ENCODE measurements at regions not wholly inside any gene's neighbourhood (a gene's known extent, or its start where the extent isn't known, plus 50 kb on each side); places are given as distances from the start of the nearest gene placed in this dataset.
"Not testable (repeated sequence)": the region's sequence is repeated elsewhere in the genome, so short reads cannot be mapped to it uniquely, and the experiment has no call there.

GRCh38 chr2:16952368-16952767, 286.7 kb upstream of the CYRIA start:
- DNase-seq = no peak

- no peak for DNase-seq
These were observed 284.8 kb upstream of the CYRIA start for GRCh38 chr2:16950436-16950835.

- no peak for DNase-seq
These were observed 283.1 kb upstream of the CYRIA start for GRCh38 chr2:16948710-16949109.

DNA sequence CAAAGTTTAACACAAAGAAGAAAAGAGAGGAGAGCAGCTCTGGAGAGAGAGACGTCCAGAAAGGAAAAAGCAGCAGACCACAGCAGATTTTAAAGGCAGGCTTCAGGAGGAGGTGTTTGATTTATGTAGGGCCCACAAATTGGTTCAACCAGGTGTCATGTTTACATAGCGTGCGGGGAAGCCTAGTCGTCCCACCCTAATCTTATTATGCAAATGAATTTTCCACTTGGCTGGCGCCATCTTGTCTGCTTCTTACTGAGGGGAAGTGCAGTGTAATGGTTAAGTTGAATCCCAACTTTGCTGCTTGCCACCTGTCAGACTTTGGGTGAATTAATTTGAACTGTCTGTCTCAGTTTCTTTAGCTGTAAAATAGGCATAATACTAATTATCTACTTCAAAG, 282.4 kb upstream of the CYRIA start:
- no peak for DNase-seq

- no peak for DNase-seq
These were observed 277.8 kb upstream of the CYRIA start for GRCh38 chr2:16943279-16943958.

DNA sequence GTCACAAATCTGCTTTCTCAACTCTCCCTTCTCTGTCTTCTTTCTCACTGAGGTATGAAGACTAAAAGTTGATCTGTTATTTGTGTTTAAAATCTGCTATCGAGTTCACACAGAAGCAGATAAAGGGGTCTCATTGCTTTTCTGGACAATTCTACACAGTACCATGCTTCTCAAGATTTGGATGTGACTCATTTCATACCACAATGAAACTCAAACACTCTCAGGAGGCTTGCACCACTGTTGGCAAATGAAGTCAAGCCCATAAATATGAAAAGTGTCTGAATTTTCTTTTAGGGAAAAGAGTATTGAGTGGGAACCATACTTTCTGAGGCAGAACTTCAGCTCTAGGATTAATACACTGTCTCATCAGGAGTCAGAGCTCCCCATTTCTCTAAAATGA, 274.6 kb upstream of the CYRIA start:
- no peak for DNase-seq

DNA sequence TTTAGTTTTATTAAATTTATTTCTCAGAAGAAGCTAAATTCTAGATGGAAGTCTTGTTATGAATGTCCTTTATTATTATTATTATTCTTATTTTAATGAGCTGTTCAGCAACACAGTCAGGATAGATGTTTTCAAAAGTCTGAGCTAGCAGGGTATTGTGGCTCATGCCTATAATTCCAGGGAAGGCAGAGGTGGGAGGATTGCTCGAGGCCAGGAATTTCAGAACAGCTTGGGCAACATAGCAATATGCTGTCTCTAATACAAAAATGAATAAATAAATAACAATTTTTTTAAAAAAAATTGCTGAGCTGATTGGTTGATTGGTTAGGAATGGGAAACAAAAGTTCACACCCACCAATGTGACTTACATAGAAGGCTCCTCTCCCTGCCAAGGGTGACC, 274.1 kb upstream of the CYRIA start:
- DNase-seq = no peak

DNA sequence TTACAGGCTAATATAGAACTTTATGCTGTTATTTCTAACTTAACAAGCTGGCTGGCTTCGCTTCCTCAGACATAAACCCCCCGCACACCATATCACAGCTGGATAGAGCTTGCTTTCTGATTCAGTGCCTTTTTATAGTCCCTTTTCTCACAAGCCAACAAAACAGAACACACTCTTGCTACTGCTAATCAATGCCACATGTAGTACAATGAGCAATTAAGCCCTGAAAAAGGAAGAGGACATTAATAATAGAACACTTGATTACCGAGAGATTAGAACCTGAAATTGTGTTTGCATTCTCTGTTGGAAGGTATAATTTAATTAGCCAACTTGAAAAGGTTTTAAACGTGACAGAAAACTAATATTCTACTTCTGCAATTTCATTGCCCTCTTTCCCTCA, 267.7 kb upstream of the CYRIA start:
- DNase-seq = no peak

DNA sequence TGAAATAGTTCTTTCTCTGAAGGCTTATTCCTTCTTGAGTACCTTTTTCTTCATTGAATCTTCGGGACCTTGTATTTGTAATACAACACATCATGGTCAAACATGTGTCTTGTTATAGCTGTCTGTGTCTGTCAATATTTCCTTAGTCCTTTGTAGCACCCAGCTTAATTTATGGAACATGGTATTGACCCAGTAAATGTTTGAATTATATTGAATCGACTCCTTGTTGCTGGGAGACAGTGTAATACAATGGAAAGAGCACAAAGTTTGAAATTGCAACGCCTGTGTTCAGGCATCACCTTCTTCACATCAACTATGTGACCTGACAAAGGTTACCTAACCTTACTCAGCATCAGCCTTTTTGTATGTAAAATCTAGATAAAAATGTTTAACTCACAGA, 267.2 kb upstream of the CYRIA start:
- no peak for DNase-seq

- no peak for DNase-seq
These were observed 265.8 kb upstream of the CYRIA start for GRCh38 chr2:16931441-16931840.

- DNase-seq = no peak
These were observed 261.8 kb upstream of the CYRIA start for GRCh38 chr2:16927398-16927797.

DNA sequence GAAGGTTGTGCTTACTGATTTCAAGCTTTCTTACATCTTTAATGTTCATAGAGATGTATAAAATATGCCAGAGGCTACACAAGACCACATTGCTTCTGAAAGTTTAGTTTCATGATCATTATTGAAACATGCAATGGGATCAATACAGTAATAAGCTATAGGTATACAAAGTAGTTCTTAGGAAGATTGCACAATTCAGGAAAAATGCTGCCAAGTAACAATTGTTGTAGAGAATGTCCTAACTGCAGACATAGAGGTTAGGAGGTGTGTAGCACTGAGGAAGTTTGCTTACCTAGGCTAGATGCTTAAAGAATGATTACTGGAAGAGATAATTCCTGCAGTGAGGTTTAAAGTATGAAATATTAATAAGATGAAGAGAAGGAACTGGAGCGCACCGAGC, 259.5 kb upstream of the CYRIA start:
- DNase-seq = no peak

- DNase-seq = not testable (repeated sequence)
These were observed 249.7 kb upstream of the CYRIA start for GRCh38 chr2:16915341-16915755.

DNA sequence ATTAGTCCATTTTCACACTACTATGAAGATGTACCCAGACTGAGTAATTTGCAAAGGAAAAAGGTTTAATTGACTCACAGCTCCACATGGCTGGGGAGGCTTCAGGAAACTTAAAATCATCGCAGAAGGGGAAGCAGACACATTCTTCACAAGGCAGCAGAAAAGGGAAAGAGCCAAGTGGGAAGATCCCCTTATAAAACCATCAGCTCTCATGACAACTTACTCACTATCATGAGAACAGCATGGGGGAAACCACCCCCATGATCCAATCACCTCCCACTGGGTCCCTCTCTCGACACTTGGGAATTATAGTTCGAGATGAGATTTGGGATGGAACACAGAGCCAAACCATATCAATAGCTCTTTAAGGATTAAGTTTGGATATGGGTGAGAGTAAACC, 246.1 kb upstream of the CYRIA start:
- DNase-seq = no peak

GRCh38 chr2:16908656-16909055, 243.0 kb upstream of the CYRIA start:
- DNase-seq = no peak

DNA sequence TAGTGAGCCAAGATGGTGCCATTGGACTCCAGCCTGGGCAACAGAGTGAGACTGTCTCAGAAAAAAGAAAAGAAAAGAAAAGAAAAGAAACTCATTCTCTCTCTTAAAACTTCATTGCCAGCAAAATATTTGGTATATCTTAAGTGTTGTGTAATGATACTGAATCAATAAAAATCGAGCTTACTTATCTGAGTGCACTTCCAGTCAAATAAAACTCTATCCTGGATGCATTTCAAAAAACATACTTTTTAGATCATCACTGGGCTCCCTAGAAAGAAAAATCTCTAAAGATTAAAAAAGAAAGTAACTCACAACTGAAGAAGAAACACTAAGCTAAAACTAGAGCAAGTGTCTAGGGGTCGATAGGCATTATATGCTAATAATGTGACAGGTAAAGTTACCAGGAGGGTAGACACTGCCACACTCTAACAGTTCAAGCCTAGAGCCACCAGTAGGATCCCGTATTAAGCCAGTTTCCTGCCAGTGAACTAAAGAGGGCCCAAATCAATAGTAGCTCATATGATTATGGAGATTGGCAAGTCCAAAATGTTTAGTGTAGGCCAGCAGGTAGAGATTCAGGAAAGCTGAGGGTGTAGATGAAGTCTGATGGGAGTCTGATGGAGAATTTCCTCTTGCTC, 242.1 kb upstream of the CYRIA start:
- DNase-seq = no peak

DNA sequence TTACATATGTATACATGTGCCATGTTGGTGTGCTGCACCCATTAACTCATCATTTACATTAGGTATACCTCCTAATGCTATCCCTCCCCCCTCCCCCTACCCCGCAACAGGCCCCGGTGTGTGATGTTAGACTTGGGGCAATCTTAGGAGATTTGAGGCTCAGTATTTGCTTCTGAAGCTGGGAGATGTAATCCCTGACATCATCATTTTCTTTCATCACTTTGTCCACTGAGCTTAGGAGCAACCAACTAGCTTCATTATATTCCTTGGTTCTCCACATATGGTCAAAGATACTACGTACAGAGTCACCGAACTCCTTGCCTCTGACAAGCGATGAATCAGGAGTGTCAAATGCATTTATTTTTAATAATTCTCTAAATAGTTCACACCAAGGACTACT, 239.7 kb upstream of the CYRIA start:
- not testable (repeated sequence) for DNase-seq

DNA sequence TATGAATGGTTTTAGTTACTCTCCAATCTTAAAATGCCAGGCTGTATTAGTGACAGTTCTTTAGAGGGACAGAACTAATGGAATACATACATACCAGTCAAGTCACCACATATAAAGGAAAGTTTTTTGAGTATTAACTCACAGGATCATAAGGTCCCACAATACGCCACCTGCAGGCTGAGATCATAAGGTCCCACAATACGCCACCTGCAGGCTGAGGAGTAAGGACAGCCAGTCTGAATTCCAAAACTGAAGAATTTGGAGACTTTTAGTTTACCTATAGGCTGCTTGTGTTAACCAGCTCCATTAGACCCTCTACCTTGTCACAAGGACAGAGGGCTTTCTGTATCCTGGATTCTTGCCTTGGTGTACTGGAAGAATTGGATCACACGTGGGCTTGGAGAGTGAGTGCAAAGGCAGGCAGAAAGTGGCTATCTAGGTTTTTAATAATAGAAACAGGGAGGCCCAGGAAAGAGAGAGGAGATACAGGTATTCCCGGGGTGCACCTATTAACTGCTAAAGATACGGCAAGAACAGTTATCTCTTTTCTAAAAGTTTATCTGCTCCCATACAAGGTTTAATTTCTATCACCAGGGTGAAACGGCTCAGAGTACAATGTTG, 234.9 kb upstream of the CYRIA start:
- DNase-seq = no peak

DNA sequence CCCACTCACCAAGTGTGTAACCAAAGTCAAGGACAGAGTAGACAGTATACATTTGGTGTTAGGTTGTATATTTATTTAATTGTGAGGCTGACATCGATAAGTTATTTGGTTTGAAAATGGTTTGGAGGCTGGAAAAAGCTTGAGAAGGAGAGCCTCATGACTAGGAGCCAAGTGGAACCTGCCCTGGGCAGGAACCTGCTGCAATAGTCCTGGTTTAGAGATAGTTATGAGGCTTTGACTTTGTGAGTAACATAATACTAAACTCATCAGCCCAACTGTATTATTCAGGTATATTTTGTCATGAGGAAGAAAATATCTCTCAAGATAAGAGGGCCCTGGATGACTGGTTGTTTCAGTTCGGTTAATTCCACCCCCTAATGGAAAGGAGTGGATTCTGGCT, 234.3 kb upstream of the CYRIA start:
- DNase-seq = no peak

DNA sequence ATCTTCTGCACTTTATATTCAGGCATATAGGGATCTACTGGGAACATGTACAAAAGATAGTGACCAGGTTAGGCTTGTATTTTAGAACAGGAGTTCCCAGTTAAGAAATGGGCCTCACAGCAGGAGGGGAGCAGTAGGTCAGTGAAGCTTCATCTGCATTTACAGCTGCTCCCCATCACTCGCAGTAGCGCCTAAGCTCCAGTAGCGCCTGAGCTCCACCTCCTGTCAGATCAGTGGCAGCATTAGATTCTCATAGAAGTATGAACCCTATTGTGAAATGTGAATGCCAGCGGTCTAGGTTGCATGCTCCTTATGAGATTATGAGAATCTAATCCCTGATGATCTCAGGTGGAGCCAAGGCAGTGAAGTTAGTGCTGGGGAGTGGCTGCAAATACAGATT, 224.4 kb upstream of the CYRIA start:
- DNase-seq = no peak

DNA sequence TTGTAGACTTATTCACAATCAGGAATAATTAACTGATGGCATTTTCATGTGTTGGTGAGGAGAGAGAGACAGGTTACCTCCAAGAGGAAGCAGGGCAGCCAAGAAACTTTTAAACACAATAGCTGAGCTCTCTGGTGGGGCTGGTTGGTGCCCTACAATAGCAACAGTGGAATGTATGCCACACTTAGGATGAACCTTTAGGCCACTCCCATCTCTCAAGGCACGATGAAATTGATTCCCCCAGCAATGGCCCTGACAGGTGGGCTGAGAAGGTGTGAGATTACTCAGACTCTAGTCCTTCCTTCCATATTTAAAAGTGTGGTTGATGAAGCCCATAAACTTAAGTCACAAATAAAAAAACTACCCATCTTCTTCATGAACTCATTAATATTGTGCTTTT, 219.4 kb upstream of the CYRIA start:
- DNase-seq = no peak

GRCh38 chr2:16882706-16883105, 217.1 kb upstream of the CYRIA start:
- DNase-seq = no peak

DNA sequence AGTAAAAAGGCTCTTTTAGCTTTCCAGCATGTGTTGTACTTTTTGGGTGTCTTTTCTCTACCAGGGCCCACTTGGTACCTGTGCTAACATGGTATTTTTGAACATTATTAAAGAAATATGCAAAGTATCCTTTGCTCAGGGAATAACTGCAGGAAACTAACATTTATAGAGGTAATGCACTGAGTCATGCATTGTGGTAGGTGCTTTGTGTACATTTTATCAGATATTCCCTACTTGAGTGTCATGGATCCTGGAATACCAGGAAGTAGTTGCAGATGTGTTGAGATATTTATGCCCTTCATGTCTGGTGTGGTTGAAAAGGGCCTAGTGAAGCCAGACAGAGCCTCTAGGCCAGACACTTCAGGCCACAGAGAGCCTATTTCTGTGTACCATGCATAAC, 215.5 kb upstream of the CYRIA start:
- DNase-seq = no peak

GRCh38 chr2:16871411-16871810, 205.8 kb upstream of the CYRIA start:
- no peak for DNase-seq

All from dermis blood vessel endothelial cell (primary cell).